NCI-H446 treated with DMSO at 0.1 percent for 48 hours (cell line): ENCODE measurements at regions not wholly inside any gene's neighbourhood (a gene's known extent, or its start where the extent isn't known, plus 50 kb on each side); places are given as distances from the start of the nearest gene placed in this dataset.
A peak's percentile ranks its signal among the peaks of the same experiment; 100 is the strongest.
"Not testable (repeated sequence)": the region's sequence is repeated elsewhere in the genome, so short reads cannot be mapped to it uniquely, and the experiment has no call there.

Experiments used
- DNase-seq: peaks from one replicate; lab custom pipeline; 2025; lab: John Stamatoyannopoulos, UW

DNA sequence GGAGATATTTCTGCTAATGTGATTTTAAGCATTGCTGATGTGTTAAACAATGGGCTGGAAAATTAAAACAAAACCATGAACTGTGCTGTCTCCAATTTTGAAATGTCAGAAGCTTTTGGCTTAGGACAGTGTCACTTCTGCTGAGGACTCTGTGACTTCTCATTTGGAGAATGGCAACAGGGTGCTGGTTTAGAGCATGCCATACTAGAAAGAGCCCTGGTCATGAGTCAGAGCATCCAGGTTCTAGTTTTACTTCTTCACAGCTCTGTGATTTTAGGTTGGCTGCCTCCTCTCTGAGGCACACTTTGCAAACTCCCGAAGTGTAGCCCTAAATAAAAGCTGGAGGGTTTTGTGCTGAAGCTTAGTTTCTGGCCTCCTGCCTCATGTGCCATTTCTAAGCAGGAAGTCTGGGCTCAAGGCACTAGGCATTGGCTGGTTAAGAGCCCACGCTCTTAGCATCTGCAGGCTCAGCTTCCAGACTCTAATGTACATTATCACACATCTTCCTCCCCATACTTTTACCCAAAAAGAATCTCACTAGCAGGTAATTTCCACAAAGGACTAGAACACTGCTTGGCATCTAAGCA, 193.8 kb downstream of the CNTN3 start:
- no peak for DNase-seq

DNA sequence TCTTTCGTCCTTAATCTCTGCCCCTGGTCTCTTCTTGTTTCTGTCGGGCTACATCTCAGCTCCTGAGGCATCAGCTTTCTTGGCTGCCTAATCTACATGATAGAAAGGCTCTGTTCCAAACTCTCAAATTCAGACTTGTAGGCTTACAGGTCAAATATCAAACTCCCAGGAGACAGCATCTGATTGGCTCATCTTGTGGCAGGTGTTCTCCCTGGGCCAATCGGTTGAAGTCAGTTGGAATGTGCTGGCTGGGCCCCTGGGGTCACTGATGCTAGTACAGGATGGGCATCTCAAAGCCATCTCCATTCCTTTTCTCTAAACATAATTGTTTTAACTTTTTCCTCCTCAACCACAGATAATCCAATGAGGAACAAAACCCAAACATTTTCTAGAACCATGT, 198.7 kb downstream of the CNTN3 start:
- no peak for DNase-seq

- no peak for DNase-seq
Observed at GRCh38 chr3:74413547-74414241, 200.8 kb downstream of the CNTN3 start.

GRCh38 chr3:74410276-74410941, 204.1 kb downstream of the CNTN3 start:
- DNase-seq: no peak

DNA sequence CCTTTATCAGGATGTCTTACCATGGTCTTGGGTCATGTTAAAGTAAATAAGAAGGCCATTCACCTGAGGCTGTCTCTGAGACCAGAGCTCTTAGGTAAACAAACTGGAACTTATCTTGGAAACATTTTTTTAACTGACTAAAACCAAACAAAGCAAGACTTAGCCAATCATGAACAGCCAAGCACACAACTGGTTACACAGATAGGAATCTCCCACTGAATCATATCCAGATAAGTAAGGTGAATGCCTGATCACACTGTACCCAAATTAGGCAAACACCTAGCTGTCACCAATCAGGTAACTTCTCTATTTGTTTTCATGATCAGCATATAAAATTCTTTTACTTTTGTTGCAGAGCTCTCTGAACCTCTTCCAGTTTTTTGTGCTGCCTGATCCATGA, 205.4 kb downstream of the CNTN3 start:
- DNase-seq: no peak

- DNase-seq: no peak
Observed at GRCh38 chr3:74403307-74403706, 211.2 kb downstream of the CNTN3 start.

- no peak for DNase-seq
Observed at GRCh38 chr3:74402821-74403220, 211.6 kb downstream of the CNTN3 start.

- no peak for DNase-seq
Observed at GRCh38 chr3:74393426-74393825, 221.0 kb downstream of the CNTN3 start.

- DNase-seq: peak; percentile 85
Observed at GRCh38 chr3:74390121-74390877, 224.2 kb downstream of the CNTN3 start.

DNA sequence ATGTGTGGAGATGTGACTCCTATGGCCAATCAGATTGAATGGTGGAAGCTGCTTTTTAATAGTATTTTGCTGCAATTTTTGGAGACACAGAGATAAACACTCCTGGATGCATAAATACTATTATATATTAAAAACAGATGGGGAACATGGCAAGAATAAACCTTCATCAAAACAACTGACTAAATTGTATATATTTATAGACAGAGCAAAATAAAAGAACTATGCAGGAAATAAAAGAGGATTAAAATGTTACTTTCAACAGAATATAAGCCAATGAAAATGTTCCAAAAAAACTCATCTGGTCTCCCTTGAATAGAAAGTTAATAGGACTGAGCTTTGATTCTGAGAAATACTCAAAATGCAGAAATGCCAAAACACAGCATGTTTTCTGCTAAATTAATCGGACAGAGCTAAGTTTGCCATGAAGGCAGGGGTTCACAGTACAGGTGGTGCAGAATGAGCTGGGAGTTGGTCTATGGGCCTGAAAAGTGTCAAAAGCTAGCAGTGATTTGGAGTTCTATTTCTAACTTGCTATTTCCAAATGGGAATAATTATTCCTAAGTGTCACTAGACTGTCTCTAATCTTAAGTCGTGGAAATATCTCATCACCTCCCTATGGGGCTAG, 227.2 kb downstream of the CNTN3 start:
- DNase-seq: no peak

GRCh38 chr3:74384159-74384558, 230.3 kb downstream of the CNTN3 start:
- no peak for DNase-seq

GRCh38 chr3:74377669-74378068, 236.8 kb downstream of the CNTN3 start:
- DNase-seq: no peak

DNA sequence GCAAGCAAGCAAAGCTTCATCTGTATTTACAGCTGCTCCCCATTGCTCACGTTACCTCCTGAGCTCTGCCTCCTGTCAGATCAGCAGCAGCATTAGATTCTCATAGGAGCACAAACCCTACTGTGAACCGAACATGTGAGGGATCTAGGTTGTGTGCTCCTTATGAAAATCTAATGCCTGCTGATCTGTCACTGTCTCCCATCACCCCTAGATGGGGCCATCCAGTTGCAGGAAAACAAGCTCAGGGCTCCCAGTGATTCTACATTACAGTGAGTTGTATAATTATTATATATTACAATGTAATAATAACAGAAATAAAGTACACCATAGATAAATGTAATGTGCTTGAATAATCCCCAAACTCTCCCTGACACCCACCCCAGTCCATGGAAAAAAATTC, 238.1 kb downstream of the CNTN3 start:
- not testable (repeated sequence) for DNase-seq

GRCh38 chr3:74375653-74376052, 238.8 kb downstream of the CNTN3 start:
- DNase-seq: no peak

- no peak for DNase-seq
Observed at GRCh38 chr3:74372743-74373142, 241.7 kb downstream of the CNTN3 start.

- DNase-seq: no peak
Observed at GRCh38 chr3:74370342-74370741, 244.1 kb downstream of the CNTN3 start.

DNA sequence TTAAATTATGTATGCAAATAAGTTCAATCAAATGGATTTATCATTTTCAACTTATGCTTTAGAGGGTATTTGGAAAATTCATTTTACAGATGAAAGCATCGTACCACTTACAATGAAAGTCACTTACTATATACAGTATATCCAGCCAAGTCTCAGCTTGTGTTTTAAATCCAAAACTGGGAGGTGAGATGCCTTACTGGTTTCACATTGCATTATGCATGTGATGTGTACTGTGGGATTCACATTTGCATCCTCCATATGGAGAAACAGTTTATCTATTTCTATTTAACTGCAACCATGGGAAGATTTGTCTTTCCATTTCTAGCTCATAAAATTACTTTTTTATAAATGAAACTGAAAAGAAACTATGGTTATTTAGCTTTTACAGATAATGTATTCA, 248.1 kb downstream of the CNTN3 start:
- DNase-seq: no peak

GRCh38 chr3:74363346-74363745, 251.1 kb downstream of the CNTN3 start:
- DNase-seq: no peak

DNA sequence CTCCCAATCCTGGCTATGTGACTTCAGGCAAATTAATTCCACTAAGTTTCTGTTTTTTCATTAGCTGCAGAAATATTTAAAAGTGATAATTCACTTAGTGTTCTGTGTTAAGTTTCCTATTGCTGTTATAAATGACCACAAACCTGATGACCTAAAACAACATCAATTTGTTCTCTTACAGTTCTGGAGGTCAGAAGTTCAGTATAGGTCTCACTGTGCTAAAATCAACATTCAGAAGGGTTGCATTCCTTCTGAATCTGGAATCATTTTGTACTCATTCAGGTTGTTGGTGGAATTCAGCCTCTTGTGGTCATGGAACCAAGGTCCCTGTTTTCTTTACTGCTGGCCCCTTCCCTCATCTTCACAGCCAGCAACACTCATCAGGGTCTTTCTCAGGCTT, 254.1 kb downstream of the CNTN3 start:
- no peak for DNase-seq

- peak; percentile 22 for DNase-seq
Observed at GRCh38 chr3:74357881-74358280, 256.6 kb downstream of the CNTN3 start.

GRCh38 chr3:74353039-74353438, 261.4 kb downstream of the CNTN3 start:
- no peak for DNase-seq

DNA sequence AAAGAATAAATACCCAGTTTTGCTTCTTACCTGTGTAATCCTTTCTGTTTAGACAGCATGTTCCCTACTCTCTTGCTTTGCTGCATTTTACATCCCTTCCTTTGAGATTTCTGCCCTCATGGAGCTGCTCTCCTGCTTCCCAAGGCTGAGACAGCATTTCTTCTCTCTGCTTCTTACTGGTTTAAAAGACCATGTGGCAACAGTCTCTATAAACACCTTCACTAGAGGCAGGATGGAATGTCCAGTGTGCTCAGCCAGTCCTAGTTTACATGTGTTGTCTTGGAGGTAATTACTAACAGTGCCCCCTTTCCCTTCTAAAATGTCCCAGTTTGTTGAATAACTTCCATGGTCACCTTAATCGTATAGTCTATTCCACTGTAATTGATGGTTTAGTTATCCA, 262.3 kb downstream of the CNTN3 start:
- no peak for DNase-seq
